ENCODE measurements at regions not wholly inside any gene's neighbourhood (a gene's known extent, or its start where the extent isn't known, plus 50 kb on each side); places are given as distances from the start of the nearest gene placed in this dataset.

DNA sequence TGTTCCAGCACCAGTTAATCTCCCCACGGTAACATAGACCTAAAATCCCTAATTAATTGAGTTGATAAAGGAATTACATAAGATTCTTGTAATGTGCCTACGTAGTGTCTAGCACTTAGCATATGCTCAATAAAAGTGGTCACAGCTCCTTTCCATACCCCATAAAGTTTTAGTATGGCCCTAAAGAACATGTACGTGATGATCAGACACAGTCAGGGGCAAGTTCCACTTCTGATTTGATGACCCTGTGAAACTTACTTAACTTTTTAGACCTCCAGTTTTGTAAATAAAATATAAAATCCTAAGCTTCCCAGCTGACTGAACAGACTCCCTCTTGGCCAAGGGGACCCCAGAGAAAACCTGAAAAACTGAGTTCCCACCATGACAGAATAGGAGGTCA, 391.3 kb upstream of the ERCC4 start:
- intact Hi-C loops (cut with micrococcal nuclease) = no loop called here
- no peak overlapping the region for H2AFZ ChIP-seq (ENCODE audit: insufficient read depth, low read depth, low read length, poor library complexity, severe bottlenecking)

DNA sequence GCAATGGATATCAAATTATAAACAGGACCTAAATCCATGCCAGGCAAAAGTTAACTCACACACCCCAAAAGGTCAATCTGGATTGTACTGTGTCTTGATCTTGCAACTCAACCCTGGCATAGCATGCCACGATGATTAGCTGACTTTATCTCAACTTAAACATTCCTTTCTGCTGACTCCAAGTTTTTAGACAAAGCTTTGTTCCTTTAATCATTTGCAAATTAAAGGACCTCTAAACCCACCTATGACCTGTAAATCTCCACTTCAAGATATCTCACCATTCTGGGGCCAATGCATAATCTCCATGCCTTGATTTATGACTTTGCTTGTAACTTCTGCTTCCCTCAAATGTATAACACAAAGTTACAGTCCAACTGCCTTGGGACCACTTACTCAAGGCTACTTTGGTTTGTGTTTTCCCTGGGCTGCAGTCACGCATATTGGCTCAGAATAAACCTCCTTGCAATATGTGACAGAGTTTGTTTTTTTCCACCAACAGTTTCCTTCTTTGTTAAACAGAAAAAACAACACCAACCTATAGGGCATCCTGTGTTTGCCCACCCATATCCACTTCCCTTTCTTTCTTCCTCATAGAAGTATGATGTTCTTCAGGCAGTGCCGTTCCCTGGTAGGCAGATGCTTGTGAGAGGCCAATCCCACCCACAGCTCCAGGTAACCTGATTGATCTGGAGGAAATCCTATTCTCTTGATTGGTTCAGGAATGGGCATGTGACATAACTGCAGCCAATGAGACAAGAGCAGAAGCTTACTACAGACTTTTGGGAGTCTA, 390.6 kb upstream of the ERCC4 start:
- Histone ChIP-seq H3K4me1 (ENCODE audit: control insufficient read depth in 1 of 2, insufficient read depth in 2 of 2, low read length in 2 of 2) (no peaks in the 10 kb centered on the region), H3K4me3 (replicated peaks in 1 of 3; ENCODE audit: low read depth in 2 of 3, low read length in 3 of 3) (no peak overlapping the region), H3K9ac (ENCODE audit: insufficient read depth, low read length, poor library complexity, severe bottlenecking) (no peak overlapping the region), H4K20me1 (ENCODE audit: insufficient read depth, low read length) (no peaks in the 10 kb centered on the region), H3K36me3 (replicated peaks in 1 of 2; ENCODE audit: control insufficient read depth in 1 of 2, insufficient read depth in 2 of 2, low read length in 2 of 2) (no peaks in the 10 kb centered on the region), H3K9me3 (replicated peaks in 1 of 2; ENCODE audit: control insufficient read depth in 1 of 2, insufficient read depth in 1 of 2, low read length in 2 of 2) (peaks cover 0 to 5% of the 10 kb centered on the region in 2 donors), H3K27ac (ENCODE audit: low read depth in 1 of 2, low read length in 2 of 2) (no peak overlapping the region), H3K4me2 (replicated peaks; ENCODE audit: extremely low read depth, low read length, poor library complexity, severe bottlenecking) (no peak overlapping the region), H3K79me2 (ENCODE audit: insufficient read depth, low read length) (no peaks in the 10 kb centered on the region), H2AFZ (ENCODE audit: insufficient read depth, low read depth, low read length, poor library complexity, severe bottlenecking) (no peak overlapping the region), H3K27me3 (ENCODE audit: control insufficient read depth in 2 of 2, insufficient read depth in 2 of 2, low read length in 2 of 2) (no peaks in the 10 kb centered on the region)
- H3K4me1 Mint-ChIP-seq = no peaks in the 10 kb centered on the region
- H3K4me3 Mint-ChIP-seq = no peak overlapping the region
- H3K27ac Mint-ChIP-seq = no peak overlapping the region
- no peaks in the 10 kb centered on the region for H3K36me3 Mint-ChIP-seq
- TF ChIP-seq, protein P1, sequence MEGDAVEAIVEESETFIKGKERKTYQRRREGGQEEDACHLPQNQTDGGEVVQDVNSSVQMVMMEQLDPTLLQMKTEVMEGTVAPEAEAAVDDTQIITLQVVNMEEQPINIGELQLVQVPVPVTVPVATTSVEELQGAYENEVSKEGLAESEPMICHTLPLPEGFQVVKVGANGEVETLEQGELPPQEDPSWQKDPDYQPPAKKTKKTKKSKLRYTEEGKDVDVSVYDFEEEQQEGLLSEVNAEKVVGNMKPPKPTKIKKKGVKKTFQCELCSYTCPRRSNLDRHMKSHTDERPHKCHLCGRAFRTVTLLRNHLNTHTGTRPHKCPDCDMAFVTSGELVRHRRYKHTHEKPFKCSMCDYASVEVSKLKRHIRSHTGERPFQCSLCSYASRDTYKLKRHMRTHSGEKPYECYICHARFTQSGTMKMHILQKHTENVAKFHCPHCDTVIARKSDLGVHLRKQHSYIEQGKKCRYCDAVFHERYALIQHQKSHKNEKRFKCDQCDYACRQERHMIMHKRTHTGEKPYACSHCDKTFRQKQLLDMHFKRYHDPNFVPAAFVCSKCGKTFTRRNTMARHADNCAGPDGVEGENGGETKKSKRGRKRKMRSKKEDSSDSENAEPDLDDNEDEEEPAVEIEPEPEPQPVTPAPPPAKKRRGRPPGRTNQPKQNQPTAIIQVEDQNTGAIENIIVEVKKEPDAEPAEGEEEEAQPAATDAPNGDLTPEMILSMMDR (IDR thresholded peaks at IDR 0.05) = no peak
- intact Hi-C loops (cut with micrococcal nuclease) = no loop called here
- WGBS (ENCODE audit: insufficient coverage) = 86% methylated on average over 1 of the region's 3 CpGs
- peaks cover 0 to 15% (median 6%) of the 10 kb centered on the region in 7 donors for H3K9me3 Mint-ChIP-seq
- no peak for DNase-seq
- peaks cover 0 to 2% (median 0%) of the 10 kb centered on the region in 3 donors for H3K27me3 Mint-ChIP-seq (ENCODE audit: low read depth in 3 of 3)

More for the DNA sequence above, 391.3 kb upstream of the ERCC4 start:
- Mint-ChIP-seq H3K36me3 (no peaks in the 10 kb centered on the region), H3K27ac (no peak overlapping the region), H3K4me1 (no peaks in the 10 kb centered on the region), H3K9me3 (peaks cover 0 to 14% (median 4%) of the 10 kb centered on the region in 7 donors), H3K27me3 (ENCODE audit: low read depth in 3 of 3) (peaks cover 0 to 2% (median 0%) of the 10 kb centered on the region in 3 donors), H3K4me3 (no peak overlapping the region)
- 100% methylated on average over 1 of the region's 3 CpGs for WGBS (ENCODE audit: insufficient coverage)
- Histone ChIP-seq H3K4me3 (replicated peaks in 1 of 3; ENCODE audit: low read depth in 2 of 3, low read length in 3 of 3) (no peak overlapping the region), H3K36me3 (replicated peaks in 1 of 2; ENCODE audit: control insufficient read depth in 1 of 2, insufficient read depth in 2 of 2, low read length in 2 of 2) (no peaks in the 10 kb centered on the region), H3K79me2 (ENCODE audit: insufficient read depth, low read length) (no peaks in the 10 kb centered on the region), H3K27ac (ENCODE audit: low read depth in 1 of 2, low read length in 2 of 2) (no peak overlapping the region), H3K9me3 (replicated peaks in 1 of 2; ENCODE audit: control insufficient read depth in 1 of 2, insufficient read depth in 1 of 2, low read length in 2 of 2) (peaks cover 0 to 5% of the 10 kb centered on the region in 2 donors), H3K27me3 (ENCODE audit: control insufficient read depth in 2 of 2, insufficient read depth in 2 of 2, low read length in 2 of 2) (no peaks in the 10 kb centered on the region), H3K4me2 (replicated peaks; ENCODE audit: extremely low read depth, low read length, poor library complexity, severe bottlenecking) (no peak overlapping the region), H3K4me1 (ENCODE audit: control insufficient read depth in 1 of 2, insufficient read depth in 2 of 2, low read length in 2 of 2) (no peaks in the 10 kb centered on the region), H3K9ac (ENCODE audit: insufficient read depth, low read length, poor library complexity, severe bottlenecking) (no peak overlapping the region), H4K20me1 (ENCODE audit: insufficient read depth, low read length) (no peaks in the 10 kb centered on the region)
- TF ChIP-seq, protein P1 (IDR thresholded peaks at IDR 0.05) = no peak
- no peak for DNase-seq

Measured in CD14-positive monocyte (primary cell).